Neural progenitor cell (in vitro differentiated cells): ENCODE measurements at regions not wholly inside any gene's neighbourhood (a gene's known extent, or its start where the extent isn't known, plus 50 kb on each side); places are given as distances from the start of the nearest gene placed in this dataset.

Source experiments
- EZH2 ChIP-seq: fragments of 200-600 bp; sonication (generic); IDR thresholded peaks from 2 replicates; pipeline ENCODE4 v1.6.1; 2017; ENCODE audit warnings: antibody characterized with exemption, mild to moderate bottlenecking, moderate library complexity
- TF ChIP-seq, protein P1 (sequence below): fragments of 200-600 bp; sonication (generic); IDR thresholded peaks from 2 replicates; pipeline ENCODE4 v1.5.1; 2017; ENCODE audit warnings: antibody characterized with exemption, mild to moderate bottlenecking

GRCh38 chr9:89879701-89880100 is 274.9 kb downstream of the GADD45G start:
- TF ChIP-seq EZH2 = no peak
- TF ChIP-seq, protein P1, sequence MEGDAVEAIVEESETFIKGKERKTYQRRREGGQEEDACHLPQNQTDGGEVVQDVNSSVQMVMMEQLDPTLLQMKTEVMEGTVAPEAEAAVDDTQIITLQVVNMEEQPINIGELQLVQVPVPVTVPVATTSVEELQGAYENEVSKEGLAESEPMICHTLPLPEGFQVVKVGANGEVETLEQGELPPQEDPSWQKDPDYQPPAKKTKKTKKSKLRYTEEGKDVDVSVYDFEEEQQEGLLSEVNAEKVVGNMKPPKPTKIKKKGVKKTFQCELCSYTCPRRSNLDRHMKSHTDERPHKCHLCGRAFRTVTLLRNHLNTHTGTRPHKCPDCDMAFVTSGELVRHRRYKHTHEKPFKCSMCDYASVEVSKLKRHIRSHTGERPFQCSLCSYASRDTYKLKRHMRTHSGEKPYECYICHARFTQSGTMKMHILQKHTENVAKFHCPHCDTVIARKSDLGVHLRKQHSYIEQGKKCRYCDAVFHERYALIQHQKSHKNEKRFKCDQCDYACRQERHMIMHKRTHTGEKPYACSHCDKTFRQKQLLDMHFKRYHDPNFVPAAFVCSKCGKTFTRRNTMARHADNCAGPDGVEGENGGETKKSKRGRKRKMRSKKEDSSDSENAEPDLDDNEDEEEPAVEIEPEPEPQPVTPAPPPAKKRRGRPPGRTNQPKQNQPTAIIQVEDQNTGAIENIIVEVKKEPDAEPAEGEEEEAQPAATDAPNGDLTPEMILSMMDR = no peak
